ENCODE measurements at regions not wholly inside any gene's neighbourhood (a gene's known extent, or its start where the extent isn't known, plus 50 kb on each side); places are given as distances from the start of the nearest gene placed in this dataset.
A peak's percentile ranks its signal among the peaks of the same experiment; 100 is the strongest.

- DNase-seq, result no peak
Measured at GRCh38 chr12:107284692-107285091, 191.3 kb upstream of the CRY1 start.

GRCh38 chr12:107287436-107288413, 194.4 kb upstream of the CRY1 start:
- DNase-seq, result no peak

- DNase-seq, result no peak
Measured at GRCh38 chr12:107288414-107289127, 195.2 kb upstream of the CRY1 start.

GRCh38 chr12:107291018-107291417, 197.7 kb upstream of the CRY1 start:
- DNase-seq, result no peak

GRCh38 chr12:107296681-107297089, 203.3 kb upstream of the CRY1 start:
- no peak for DNase-seq

GRCh38 chr12:107302649-107303341, 209.4 kb upstream of the CRY1 start:
- DNase-seq, result no peak

GRCh38 chr12:107304588-107305532, 211.5 kb upstream of the CRY1 start:
- no peak for DNase-seq

GRCh38 chr12:107306141-107306659, 212.9 kb upstream of the CRY1 start:
- no peak for DNase-seq

GRCh38 chr12:107308310-107308709, 215.0 kb upstream of the CRY1 start:
- no peak for DNase-seq

- DNase-seq, result no peak
Measured at GRCh38 chr12:107309020-107309419, 215.7 kb upstream of the CRY1 start.

GRCh38 chr12:107310621-107311020, 217.3 kb upstream of the CRY1 start:
- no peak for DNase-seq

GRCh38 chr12:107311682-107312081, 218.3 kb upstream of the CRY1 start:
- no peak for DNase-seq

- DNase-seq, result peak; percentile 88
Measured at GRCh38 chr12:107317751-107318555, 224.6 kb upstream of the CRY1 start.

GRCh38 chr12:107318556-107318805, 225.1 kb upstream of the CRY1 start:
- DNase-seq, result no peak

GRCh38 chr12:107318806-107319532, 225.6 kb upstream of the CRY1 start:
- peak; percentile 22 for DNase-seq

GRCh38 chr12:107319533-107320032, 226.2 kb upstream of the CRY1 start:
- no peak for DNase-seq

GRCh38 chr12:107320033-107320928, 226.9 kb upstream of the CRY1 start:
- peak; percentile 9 for DNase-seq

- DNase-seq, result no peak
Measured at GRCh38 chr12:107320929-107321631, 227.7 kb upstream of the CRY1 start.

- DNase-seq, result no peak
Measured at GRCh38 chr12:107322063-107322462, 228.7 kb upstream of the CRY1 start.
